ENCODE measurements at regions not wholly inside any gene's neighbourhood (a gene's known extent, or its start where the extent isn't known, plus 50 kb on each side); places are given as distances from the start of the nearest gene placed in this dataset.

GRCh38 chr2:181146171-181146570 lies 165.8 kb downstream of the UBE2E3 start:
- WGBS (ENCODE audit: insufficient coverage, insufficient read length): no CpG with 5 or more reads among the region's 2 CpGs
- H3K4me1 ChIP-seq (ENCODE audit: control insufficient read depth, insufficient read depth, low read length): no peaks in the 10 kb centered on the region

GRCh38 chr2:181149056-181149455 lies 168.7 kb downstream of the UBE2E3 start:
- WGBS (ENCODE audit: insufficient coverage, insufficient read length): no CpG with 5 or more reads among the region's 2 CpGs
- no peak overlapping the region for H3K27ac ChIP-seq (ENCODE audit: low read length)
- no peaks in the 10 kb centered on the region for H3K27me3 ChIP-seq (ENCODE audit: control insufficient read depth, insufficient read depth, low read length)
- no peaks in the 10 kb centered on the region for H3K9me3 ChIP-seq (ENCODE audit: control insufficient read depth, insufficient read depth, low read length)
- no peak for DNase-seq (ENCODE audit: low read depth, low spot score)
- no peak overlapping the region for H3K4me3 ChIP-seq (ENCODE audit: low read length)
- no peaks in the 10 kb centered on the region for H3K36me3 ChIP-seq (ENCODE audit: control insufficient read depth, insufficient read depth, low read length)
- H3K4me1 ChIP-seq (ENCODE audit: control insufficient read depth, insufficient read depth, low read length): no peaks in the 10 kb centered on the region

More at GRCh38 chr2:181146171-181146570, 165.8 kb downstream of the UBE2E3 start:
- H3K27ac ChIP-seq (ENCODE audit: low read length): no peak overlapping the region
- no peak overlapping the region for H3K4me3 ChIP-seq (ENCODE audit: low read length)
- H3K27me3 ChIP-seq (ENCODE audit: control insufficient read depth, insufficient read depth, low read length): no peaks in the 10 kb centered on the region
- no peak for DNase-seq (ENCODE audit: low read depth, low spot score)
- no peaks in the 10 kb centered on the region for H3K36me3 ChIP-seq (ENCODE audit: control insufficient read depth, insufficient read depth, low read length)
- no peaks in the 10 kb centered on the region for H3K9me3 ChIP-seq (ENCODE audit: control insufficient read depth, insufficient read depth, low read length)

- H3K27ac ChIP-seq (ENCODE audit: low read length): no peak overlapping the region
- H3K36me3 ChIP-seq (ENCODE audit: control insufficient read depth, insufficient read depth, low read length): no peaks in the 10 kb centered on the region
- H3K4me1 ChIP-seq (ENCODE audit: control insufficient read depth, insufficient read depth, low read length): no peaks in the 10 kb centered on the region
- no peaks in the 10 kb centered on the region for H3K27me3 ChIP-seq (ENCODE audit: control insufficient read depth, insufficient read depth, low read length)
- DNase-seq (ENCODE audit: low read depth, low spot score): no peak
- H3K9me3 ChIP-seq (ENCODE audit: control insufficient read depth, insufficient read depth, low read length): no peaks in the 10 kb centered on the region
- H3K4me3 ChIP-seq (ENCODE audit: low read length): no peak overlapping the region
Measured at GRCh38 chr2:181152226-181152625, 171.8 kb downstream of the UBE2E3 start.

GRCh38 chr2:181152701-181153100 lies 172.3 kb downstream of the UBE2E3 start:
- no peak overlapping the region for H3K27ac ChIP-seq (ENCODE audit: low read length)
- no peak for DNase-seq (ENCODE audit: low read depth, low spot score)
- no peaks in the 10 kb centered on the region for H3K4me1 ChIP-seq (ENCODE audit: control insufficient read depth, insufficient read depth, low read length)
- H3K27me3 ChIP-seq (ENCODE audit: control insufficient read depth, insufficient read depth, low read length): no peaks in the 10 kb centered on the region
- no peaks in the 10 kb centered on the region for H3K9me3 ChIP-seq (ENCODE audit: control insufficient read depth, insufficient read depth, low read length)
- no peaks in the 10 kb centered on the region for H3K36me3 ChIP-seq (ENCODE audit: control insufficient read depth, insufficient read depth, low read length)
- no peak overlapping the region for H3K4me3 ChIP-seq (ENCODE audit: low read length)
- WGBS (ENCODE audit: insufficient coverage, insufficient read length): no CpG with 5 or more reads among the region's 2 CpGs

- no peak for DNase-seq (ENCODE audit: low read depth, low spot score)
Measured at GRCh38 chr2:181153886-181154285, 173.5 kb downstream of the UBE2E3 start.

GRCh38 chr2:181157326-181157725 lies 176.9 kb downstream of the UBE2E3 start:
- WGBS (ENCODE audit: insufficient coverage, insufficient read length): no CpG with 5 or more reads among the region's 4 CpGs
- Histone ChIP-seq H3K36me3 (ENCODE audit: control insufficient read depth, insufficient read depth, low read length) (no peaks in the 10 kb centered on the region), H3K27me3 (ENCODE audit: control insufficient read depth, insufficient read depth, low read length) (no peaks in the 10 kb centered on the region), H3K27ac (ENCODE audit: low read length) (no peak overlapping the region), H3K4me1 (ENCODE audit: control insufficient read depth, insufficient read depth, low read length) (no peaks in the 10 kb centered on the region), H3K9me3 (ENCODE audit: control insufficient read depth, insufficient read depth, low read length) (no peaks in the 10 kb centered on the region), H3K4me3 (ENCODE audit: low read length) (no peak overlapping the region)
- no peak for DNase-seq (ENCODE audit: low read depth, low spot score)

More at GRCh38 chr2:181153886-181154285, 173.5 kb downstream of the UBE2E3 start:
- Histone ChIP-seq H3K36me3 (ENCODE audit: control insufficient read depth, insufficient read depth, low read length) (no peaks in the 10 kb centered on the region), H3K4me1 (ENCODE audit: control insufficient read depth, insufficient read depth, low read length) (no peaks in the 10 kb centered on the region), H3K9me3 (ENCODE audit: control insufficient read depth, insufficient read depth, low read length) (no peaks in the 10 kb centered on the region), H3K4me3 (ENCODE audit: low read length) (no peak overlapping the region), H3K27ac (ENCODE audit: low read length) (no peak overlapping the region), H3K27me3 (ENCODE audit: control insufficient read depth, insufficient read depth, low read length) (no peaks in the 10 kb centered on the region)
- no CpG with 5 or more reads among the region's 1 CpG for WGBS (ENCODE audit: insufficient coverage, insufficient read length)

GRCh38 chr2:181158427-181158826 lies 178.0 kb downstream of the UBE2E3 start:
- H3K36me3 ChIP-seq (ENCODE audit: control insufficient read depth, insufficient read depth, low read length): no peaks in the 10 kb centered on the region
- H3K9me3 ChIP-seq (ENCODE audit: control insufficient read depth, insufficient read depth, low read length): no peaks in the 10 kb centered on the region
- H3K27me3 ChIP-seq (ENCODE audit: control insufficient read depth, insufficient read depth, low read length): no peaks in the 10 kb centered on the region
- no peaks in the 10 kb centered on the region for H3K4me1 ChIP-seq (ENCODE audit: control insufficient read depth, insufficient read depth, low read length)
- H3K27ac ChIP-seq (ENCODE audit: low read length): no peak overlapping the region
- DNase-seq (ENCODE audit: low read depth, low spot score): no peak
- WGBS (ENCODE audit: insufficient coverage, insufficient read length): no CpG with 5 or more reads among the region's 1 CpG
- no peak overlapping the region for H3K4me3 ChIP-seq (ENCODE audit: low read length)

GRCh38 chr2:181161615-181162014 lies 181.2 kb downstream of the UBE2E3 start:
- H3K27ac ChIP-seq (ENCODE audit: low read length): no peak overlapping the region
- no peaks in the 10 kb centered on the region; the same call in 1 of the 2 replicates for H3K9me3 ChIP-seq (ENCODE audit: control insufficient read depth, insufficient read depth, low read length)
- no peaks in the 10 kb centered on the region for H3K27me3 ChIP-seq (ENCODE audit: control insufficient read depth, insufficient read depth, low read length)
- no peak for DNase-seq (ENCODE audit: low read depth, low spot score)
- no peaks in the 10 kb centered on the region for H3K4me1 ChIP-seq (ENCODE audit: control insufficient read depth, insufficient read depth, low read length)
- H3K4me3 ChIP-seq (ENCODE audit: low read length): no peak overlapping the region
- no CpG with 5 or more reads among the region's 1 CpG for WGBS (ENCODE audit: insufficient coverage, insufficient read length)
- no peaks in the 10 kb centered on the region for H3K36me3 ChIP-seq (ENCODE audit: control insufficient read depth, insufficient read depth, low read length)

GRCh38 chr2:181163139-181163538 lies 182.7 kb downstream of the UBE2E3 start:
- H3K27ac ChIP-seq (ENCODE audit: low read length): no peak overlapping the region
- no peak overlapping the region for H3K4me3 ChIP-seq (ENCODE audit: low read length)
- no peaks in the 10 kb centered on the region for H3K36me3 ChIP-seq (ENCODE audit: control insufficient read depth, insufficient read depth, low read length)
- no peak for DNase-seq (ENCODE audit: low read depth, low spot score)
- H3K4me1 ChIP-seq (ENCODE audit: control insufficient read depth, insufficient read depth, low read length): no peaks in the 10 kb centered on the region
- no peaks in the 10 kb centered on the region; the same call in 1 of the 2 replicates for H3K9me3 ChIP-seq (ENCODE audit: control insufficient read depth, insufficient read depth, low read length)
- H3K27me3 ChIP-seq (ENCODE audit: control insufficient read depth, insufficient read depth, low read length): no peaks in the 10 kb centered on the region
- no CpG with 5 or more reads among the region's 1 CpG for WGBS (ENCODE audit: insufficient coverage, insufficient read length)

- no peak overlapping the region for H3K27ac ChIP-seq (ENCODE audit: low read length)
- no peaks in the 10 kb centered on the region for H3K36me3 ChIP-seq (ENCODE audit: control insufficient read depth, insufficient read depth, low read length)
- no peaks in the 10 kb centered on the region; the same call in 1 of the 2 replicates for H3K9me3 ChIP-seq (ENCODE audit: control insufficient read depth, insufficient read depth, low read length)
- H3K27me3 ChIP-seq (ENCODE audit: control insufficient read depth, insufficient read depth, low read length): no peaks in the 10 kb centered on the region
- no peak overlapping the region for H3K4me3 ChIP-seq (ENCODE audit: low read length)
- DNase-seq (ENCODE audit: low read depth, low spot score): no peak
- no peaks in the 10 kb centered on the region for H3K4me1 ChIP-seq (ENCODE audit: control insufficient read depth, insufficient read depth, low read length)
Measured at GRCh38 chr2:181163691-181164090, 183.3 kb downstream of the UBE2E3 start.

- H3K4me1 ChIP-seq (ENCODE audit: control insufficient read depth, insufficient read depth, low read length): no peaks in the 10 kb centered on the region
- no peak overlapping the region for H3K4me3 ChIP-seq (ENCODE audit: low read length)
- no peak for DNase-seq (ENCODE audit: low read depth, low spot score)
- no peaks in the 10 kb centered on the region; the same call in 1 of the 2 replicates for H3K9me3 ChIP-seq (ENCODE audit: control insufficient read depth, insufficient read depth, low read length)
- no peak overlapping the region for H3K27ac ChIP-seq (ENCODE audit: low read length)
- no peaks in the 10 kb centered on the region for H3K27me3 ChIP-seq (ENCODE audit: control insufficient read depth, insufficient read depth, low read length)
- H3K36me3 ChIP-seq (ENCODE audit: control insufficient read depth, insufficient read depth, low read length): no peaks in the 10 kb centered on the region
Measured at GRCh38 chr2:181164699-181165098, 184.3 kb downstream of the UBE2E3 start.

Data from iPS DF 6.9 (cell line).